ENCODE measurements at regions not wholly inside any gene's neighbourhood (a gene's known extent, or its start where the extent isn't known, plus 50 kb on each side); places are given as distances from the start of the nearest gene placed in this dataset.

DNA sequence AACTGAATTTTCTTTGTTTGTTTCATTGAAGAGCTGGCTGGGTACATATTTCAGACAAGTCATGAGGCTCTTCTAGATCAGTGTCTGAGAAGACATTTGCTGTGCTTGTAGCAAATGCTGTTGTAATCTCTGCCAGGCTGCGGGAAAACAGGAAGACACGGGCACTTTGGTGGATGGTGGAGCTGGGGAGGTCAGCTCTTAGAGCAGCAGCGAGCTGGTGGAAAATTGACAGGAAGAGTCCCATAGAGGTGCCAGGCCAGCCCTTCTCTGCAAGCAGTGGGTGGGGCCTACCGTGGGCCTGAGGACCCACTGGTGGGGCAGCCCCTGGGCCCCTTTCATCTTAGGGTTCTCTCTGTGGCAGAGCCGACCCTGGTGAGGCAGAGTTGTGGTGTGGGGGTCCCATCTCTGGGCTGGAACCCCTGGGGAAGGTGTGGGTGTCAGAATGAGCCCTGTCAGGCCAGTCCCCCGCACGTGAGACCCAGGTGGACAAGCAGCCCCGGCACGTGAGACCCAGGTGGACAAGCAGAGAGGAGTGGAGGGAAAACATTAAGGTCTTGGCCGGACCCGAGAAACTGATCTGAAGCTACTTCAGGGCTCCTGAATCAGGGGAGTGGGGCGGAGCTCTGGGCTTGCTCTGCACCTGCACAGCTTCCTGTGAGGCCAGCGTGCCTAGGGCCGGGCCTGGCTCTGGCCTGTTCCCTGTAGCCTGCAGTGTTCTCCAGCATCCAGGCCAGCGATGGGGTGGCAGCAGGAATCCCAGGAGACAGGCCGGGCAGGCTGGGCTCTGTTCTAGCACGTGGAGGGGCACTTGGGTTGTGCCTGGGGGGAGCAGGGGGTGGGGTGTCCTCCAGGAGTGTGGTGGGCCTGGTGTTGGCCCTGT lies 273.5 kb upstream of the HDAC4 start:
- no peak for DNase-seq (ENCODE audit: low spot score)

GRCh38 chr2:239673641-239674040 lies 272.8 kb upstream of the HDAC4 start:
- no peak for DNase-seq (ENCODE audit: low spot score)

DNA sequence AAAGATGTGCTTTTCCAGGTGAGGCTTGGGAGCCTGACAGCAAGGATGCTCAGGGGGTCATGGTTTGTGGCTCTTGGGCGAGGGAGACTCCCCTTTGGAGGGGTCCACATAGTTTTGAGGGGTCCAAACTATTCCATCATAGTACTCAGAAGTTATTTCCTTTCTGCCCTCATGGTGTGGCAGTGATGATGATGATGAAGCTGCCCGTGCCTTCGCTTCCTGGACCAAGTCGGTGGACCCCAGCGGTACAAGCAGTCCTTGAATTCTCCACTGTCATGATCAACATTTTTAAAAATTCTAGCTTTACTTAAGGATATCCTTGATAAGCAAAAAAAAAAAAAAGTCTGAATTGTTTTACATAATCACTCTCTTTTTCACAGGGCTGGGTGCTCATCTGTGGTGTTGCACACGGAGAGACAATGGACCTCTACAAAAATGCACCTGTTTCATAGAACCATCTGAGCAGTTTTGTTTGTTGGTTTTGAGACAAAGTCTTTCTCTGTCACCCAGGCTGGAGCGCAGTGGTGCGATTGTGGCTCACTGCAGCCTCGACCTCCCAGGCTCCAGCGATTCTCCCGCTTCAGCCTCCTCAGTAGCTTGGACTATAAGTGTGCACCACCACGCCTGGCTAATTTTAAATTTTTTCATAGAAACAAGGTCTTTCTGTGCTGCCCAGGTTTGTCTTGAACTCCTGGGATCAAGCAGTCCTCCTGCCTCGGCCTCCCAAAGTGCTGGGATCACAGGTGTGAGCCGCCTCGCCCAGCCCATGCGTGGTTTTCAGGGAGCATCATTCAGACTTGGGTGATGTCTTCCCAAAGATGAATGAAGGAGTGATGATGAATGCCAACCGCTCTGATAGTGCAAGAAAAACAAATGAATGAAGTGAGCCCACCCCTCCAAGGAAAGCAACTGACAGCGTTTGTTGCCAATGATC lies 271.4 kb upstream of the HDAC4 start:
- no peak for DNase-seq (ENCODE audit: low spot score)

DNA sequence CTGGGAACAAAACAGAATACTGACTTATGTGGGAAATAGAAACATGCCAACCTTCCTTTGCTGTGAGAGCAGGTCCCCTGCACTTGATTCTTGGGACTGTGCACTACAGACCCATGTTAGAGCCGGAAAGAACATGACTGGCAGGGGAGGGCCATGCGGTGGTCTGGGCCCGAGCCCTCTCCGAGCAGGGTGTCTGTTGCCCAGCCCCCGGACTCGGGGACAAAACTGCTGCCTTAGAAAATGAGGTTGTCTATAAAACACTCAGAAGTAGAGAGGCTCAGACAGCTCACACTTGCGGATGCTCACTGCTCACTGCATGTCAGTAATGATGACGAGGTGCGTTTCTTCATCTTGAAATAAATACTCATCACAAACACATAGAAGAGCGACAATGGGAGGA lies 270.7 kb upstream of the HDAC4 start:
- no peak for DNase-seq (ENCODE audit: low spot score)

DNA sequence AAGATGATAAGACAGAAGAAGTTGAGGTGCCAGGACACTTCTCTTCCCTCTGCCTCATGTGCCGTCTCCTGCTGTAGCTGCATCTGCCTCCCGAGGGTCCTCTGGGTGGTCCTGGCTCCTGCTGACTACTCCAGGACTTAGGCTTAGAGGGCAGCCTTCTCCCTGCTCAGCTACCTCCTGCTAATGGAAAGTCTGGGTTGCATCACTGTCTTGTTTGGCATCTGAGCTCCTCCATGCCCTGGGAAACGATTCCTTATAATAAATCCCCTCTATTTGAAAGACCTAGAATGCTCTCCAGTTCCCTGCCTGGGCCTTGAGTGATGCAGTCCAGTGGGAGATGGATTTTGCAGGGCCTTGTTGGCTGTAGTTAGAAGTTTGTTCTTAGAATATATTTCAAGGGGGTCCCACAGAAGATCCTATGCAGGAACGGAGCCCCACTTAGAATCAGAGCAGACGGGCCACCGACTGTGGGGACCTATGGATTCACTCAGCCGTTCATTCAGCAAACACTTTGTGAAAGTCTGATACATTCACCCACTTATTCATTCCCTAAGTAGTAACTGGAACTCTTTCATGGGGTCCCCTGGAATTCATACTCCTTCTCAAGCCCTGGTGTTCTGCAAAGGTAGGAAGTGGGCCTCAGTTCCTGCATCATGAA lies 269.8 kb upstream of the HDAC4 start:
- DNase-seq (ENCODE audit: low spot score) = no peak

GRCh38 chr2:239669899-239670460 lies 269.2 kb upstream of the HDAC4 start:
- DNase-seq (ENCODE audit: low spot score) = no peak

- no peak for DNase-seq (ENCODE audit: low spot score)
Measured at GRCh38 chr2:239669181-239669898, 268.5 kb upstream of the HDAC4 start.

DNA sequence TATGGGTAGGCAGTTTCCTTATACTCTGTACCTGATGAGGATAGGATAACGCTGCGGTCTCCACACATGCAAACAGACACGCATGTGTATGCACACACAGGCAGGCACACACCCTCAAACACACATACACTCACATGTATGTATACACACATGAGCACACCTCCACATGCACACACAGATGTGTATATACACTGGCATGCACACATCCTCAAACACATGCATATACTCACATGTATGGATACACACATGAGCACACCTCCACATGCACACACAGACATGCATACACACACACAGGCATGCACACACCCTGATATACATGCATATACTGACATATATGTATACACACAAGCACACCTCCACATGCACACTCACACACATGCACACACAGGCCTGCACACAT lies 267.8 kb upstream of the HDAC4 start:
- no peak for DNase-seq (ENCODE audit: low spot score)

GRCh38 chr2:239668042-239668441 lies 267.2 kb upstream of the HDAC4 start:
- no peak for DNase-seq (ENCODE audit: low spot score)

DNA sequence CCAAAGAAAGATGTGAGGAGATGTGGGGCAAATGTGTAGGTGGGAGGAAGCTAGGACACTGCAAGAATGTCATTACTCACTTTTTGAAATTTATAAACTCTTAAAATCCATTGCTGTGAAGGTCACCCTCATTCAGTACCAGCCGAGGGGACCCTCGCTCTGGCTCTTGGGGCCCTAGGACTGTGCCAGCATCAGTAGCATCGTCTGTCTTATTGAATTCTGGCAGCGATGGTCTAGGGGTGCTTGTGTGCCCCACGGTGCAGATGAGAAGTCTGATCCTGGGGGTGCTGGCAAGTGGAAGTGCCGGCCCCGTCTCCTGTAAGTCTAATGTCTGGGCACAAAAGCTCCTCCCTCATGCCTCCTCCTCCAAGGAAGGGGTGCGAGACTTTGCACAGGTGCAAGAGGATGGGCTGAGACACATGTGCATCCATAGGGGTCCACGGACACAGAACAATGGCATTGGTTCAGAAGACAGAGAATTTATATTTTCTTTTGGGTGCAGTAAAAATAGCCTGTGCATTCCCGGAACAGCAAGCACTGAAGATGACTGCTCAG lies 266.7 kb upstream of the HDAC4 start:
- no peak for DNase-seq (ENCODE audit: low spot score)

GRCh38 chr2:239666855-239667376 lies 266.1 kb upstream of the HDAC4 start:
- no peak for DNase-seq (ENCODE audit: low spot score)

DNA sequence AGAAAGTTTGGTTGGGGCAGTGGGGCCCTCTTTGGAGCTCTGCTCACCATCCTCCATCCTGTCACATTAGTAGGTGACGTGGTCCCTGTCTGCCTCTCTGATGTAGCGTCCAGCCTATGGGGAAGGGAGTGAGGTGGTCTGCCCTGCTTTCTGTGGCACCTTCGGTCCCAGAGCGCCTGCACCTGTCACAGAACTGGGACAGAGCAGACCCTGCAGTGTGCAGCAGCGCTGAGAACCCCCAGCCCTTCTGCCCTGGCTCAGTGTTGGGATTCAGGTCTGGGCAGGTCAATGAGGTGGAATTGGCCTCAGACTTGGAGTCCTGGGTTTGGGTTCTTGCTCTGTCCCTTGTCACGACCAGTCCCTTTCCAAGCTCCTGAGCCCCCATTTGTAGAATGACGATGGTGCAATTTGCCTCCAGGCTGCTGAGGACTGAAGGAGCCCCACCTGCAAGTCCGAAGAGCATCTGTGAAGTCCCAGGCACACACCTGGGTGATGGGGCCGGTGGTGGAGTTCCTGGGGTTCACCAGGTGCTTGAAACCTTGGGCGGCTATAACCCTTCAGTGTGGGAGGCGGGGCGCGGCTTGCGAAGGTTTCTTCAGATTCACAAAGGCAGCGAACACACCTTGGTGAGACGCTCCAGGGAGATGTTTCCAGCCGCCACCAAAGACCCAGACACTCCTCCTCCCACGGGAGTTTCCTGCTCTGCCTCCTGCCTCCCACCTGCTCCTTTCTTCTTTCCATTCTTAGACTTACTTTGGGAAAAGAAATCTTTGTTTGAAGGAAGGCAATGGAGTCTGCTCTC lies 265.4 kb upstream of the HDAC4 start:
- DNase-seq (ENCODE audit: low spot score) = no peak

GRCh38 chr2:239664216-239664810 lies 263.5 kb upstream of the HDAC4 start:
- no peak for DNase-seq (ENCODE audit: low spot score)

DNA sequence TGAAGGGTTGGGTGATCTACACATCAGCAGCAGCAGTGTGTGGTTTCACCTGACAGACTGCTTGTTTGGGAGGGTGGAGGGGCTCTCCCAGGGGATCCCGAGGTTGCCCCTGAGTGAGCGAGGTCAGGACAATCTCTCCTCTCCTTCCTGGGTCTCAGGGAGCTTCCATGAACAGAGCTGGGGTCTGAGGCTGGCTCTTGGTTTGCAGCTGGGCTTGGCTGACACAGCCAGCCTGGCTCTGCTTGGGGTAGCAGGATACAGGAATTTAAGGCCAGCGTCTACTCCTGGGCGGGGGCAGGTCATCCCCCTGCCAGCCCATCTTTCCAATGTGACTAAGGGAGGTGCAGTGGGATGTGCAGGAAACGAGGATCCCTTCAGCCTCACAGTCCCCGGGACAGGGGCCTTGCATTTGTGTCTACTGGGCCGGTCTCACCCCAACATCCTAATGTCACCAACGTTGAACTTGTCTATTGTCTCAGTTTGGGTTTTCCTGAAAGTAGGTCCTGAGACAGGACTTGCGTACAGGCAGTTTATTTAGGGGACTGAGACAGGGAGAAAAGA lies 262.6 kb upstream of the HDAC4 start:
- DNase-seq (ENCODE audit: low spot score) = no peak

DNA sequence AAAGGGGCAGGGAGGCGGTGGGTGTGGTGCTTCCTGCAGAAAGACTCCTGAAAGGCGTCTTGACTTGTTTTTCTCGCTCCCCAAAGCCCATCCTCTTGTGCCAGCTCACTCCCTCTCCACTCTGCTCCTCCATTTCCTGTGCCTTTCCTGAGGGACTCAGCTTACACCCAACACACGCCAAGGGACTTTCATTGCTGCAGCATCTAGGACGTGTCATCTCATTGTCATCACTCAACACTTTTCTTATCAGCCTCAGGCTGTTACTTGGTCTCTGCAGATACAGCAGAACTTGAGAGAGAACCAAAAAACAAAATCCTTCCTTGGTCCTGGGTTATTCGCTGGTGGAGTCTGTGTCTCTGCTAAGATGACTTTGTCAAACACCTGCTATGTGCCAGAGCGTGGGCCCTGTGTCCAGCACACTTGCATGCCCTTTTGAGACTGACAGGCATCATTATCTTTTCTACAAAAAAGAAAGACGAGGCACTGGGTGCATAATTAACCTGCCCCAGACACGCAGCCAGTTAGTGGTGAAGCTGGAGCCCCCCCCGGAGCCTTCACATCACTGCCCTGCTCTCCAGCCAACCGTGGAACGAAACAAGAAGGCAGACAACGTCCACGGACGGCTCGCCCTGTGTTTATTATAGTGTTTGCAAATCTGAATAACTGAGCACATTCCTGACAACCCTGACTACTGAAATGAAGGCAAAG lies 261.7 kb upstream of the HDAC4 start:
- DNase-seq (ENCODE audit: low spot score) = no peak

GRCh38 chr2:239661334-239662312 lies 260.8 kb upstream of the HDAC4 start:
- DNase-seq (ENCODE audit: low spot score) = no peak
